Stimulated activated CD8-positive, alpha-beta memory T cell treated with anti-CD3 and anti-CD28 coated beads, Interleukin-12 subunit alpha, Interleukin-12 subunit beta, amount 100 ng/mL, for 24 hours (primary cell): ENCODE measurements at regions not wholly inside any gene's neighbourhood (a gene's known extent, or its start where the extent isn't known, plus 50 kb on each side); places are given as distances from the start of the nearest gene placed in this dataset.
"Not testable (repeated sequence)": the region's sequence is repeated elsewhere in the genome, so short reads cannot be mapped to it uniquely, and the experiment has no call there.

Experiments
- DNase-seq: peaks from one replicate; pipeline ENCODE4 v3.0.0-alpha.2; 2020; ENCODE audit errors: extremely low read depth

GRCh38 chr2:168300460-168300859 is 53.1 kb upstream of the STK39 start:
- DNase-seq: no peak

- no peak for DNase-seq
Observed at GRCh38 chr2:168304024-168304681, 56.8 kb upstream of the STK39 start.

- no peak for DNase-seq
Observed at GRCh38 chr2:168307379-168307778, 60.0 kb upstream of the STK39 start.

- DNase-seq: no peak
Observed at GRCh38 chr2:168310580-168310979, 63.2 kb upstream of the STK39 start.

- DNase-seq: no peak
Observed at GRCh38 chr2:168311261-168311910, 64.0 kb upstream of the STK39 start.

- no peak for DNase-seq
Observed at GRCh38 chr2:168312036-168312822, 64.8 kb upstream of the STK39 start.

- no peak for DNase-seq
Observed at GRCh38 chr2:168314236-168314635, 66.8 kb upstream of the STK39 start.

- no peak for DNase-seq
Observed at GRCh38 chr2:168315331-168316072, 68.1 kb upstream of the STK39 start.

- no peak for DNase-seq
Observed at GRCh38 chr2:168316073-168316440, 68.7 kb upstream of the STK39 start.

- no peak for DNase-seq
Observed at GRCh38 chr2:168317282-168317681, 69.9 kb upstream of the STK39 start.

- DNase-seq: no peak
Observed at GRCh38 chr2:168320267-168320666, 72.9 kb upstream of the STK39 start.

- DNase-seq: no peak
Observed at GRCh38 chr2:168322325-168323007, 75.1 kb upstream of the STK39 start.

- no peak for DNase-seq
Observed at GRCh38 chr2:168323529-168324021, 76.2 kb upstream of the STK39 start.

- no peak for DNase-seq
Observed at GRCh38 chr2:168326572-168326971, 79.2 kb upstream of the STK39 start.

- no peak for DNase-seq
Observed at GRCh38 chr2:168327328-168327727, 79.9 kb upstream of the STK39 start.

- no peak for DNase-seq
Observed at GRCh38 chr2:168328421-168328820, 81.0 kb upstream of the STK39 start.

- DNase-seq: no peak
Observed at GRCh38 chr2:168330624-168331423, 83.4 kb upstream of the STK39 start.

- DNase-seq: not testable (repeated sequence)
Observed at GRCh38 chr2:168335254-168335653, 87.9 kb upstream of the STK39 start.

- DNase-seq: peak; percentile 2
Observed at GRCh38 chr2:168336786-168337388, 89.5 kb upstream of the STK39 start.

- DNase-seq: no peak
Observed at GRCh38 chr2:168338292-168338691, 90.9 kb upstream of the STK39 start.
